ENCODE measurements at regions not wholly inside any gene's neighbourhood (a gene's known extent, or its start where the extent isn't known, plus 50 kb on each side); places are given as distances from the start of the nearest gene placed in this dataset.

DNA sequence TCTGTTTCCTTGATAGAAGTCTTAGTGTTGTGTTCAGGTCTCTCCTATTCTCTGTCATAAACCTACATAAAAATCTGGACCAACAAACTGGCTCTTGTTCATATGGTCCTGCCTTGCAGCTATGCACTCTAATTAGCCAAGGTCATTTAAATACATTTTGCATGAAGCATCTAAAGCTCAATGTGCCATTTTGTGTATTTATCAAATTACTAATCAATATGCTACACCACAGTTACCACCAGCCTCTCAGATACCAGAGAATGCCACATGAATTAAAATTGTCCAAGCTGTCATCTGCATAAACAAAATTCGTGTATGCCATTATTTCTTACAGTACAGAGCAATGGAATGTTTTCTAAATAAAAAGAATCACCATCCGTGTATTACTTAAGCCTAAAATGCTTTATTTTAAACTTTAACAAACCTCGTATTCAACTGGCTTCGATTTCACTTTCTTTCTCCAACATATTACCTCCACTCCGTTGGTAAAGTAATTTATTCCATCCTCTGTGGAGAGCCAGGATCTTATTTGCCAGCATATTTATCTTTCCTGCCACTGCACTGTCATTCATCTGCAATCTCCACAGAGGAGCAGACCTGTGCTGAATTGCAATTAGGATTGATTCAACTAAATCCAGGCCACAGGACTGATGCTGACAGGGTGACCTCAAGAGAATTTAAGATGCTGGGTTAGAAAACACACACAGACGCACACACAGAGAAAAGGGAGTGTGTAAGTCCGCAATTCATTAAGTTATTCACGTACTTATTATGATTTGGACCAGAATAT lies 284.1 kb upstream of the FOXG1 start:
- no peak for FAIRE-seq

GRCh38 chr14:28483506-28483905 lies 283.1 kb upstream of the FOXG1 start:
- FAIRE-seq = no peak
- no peak for DNase-seq
- H3K36me3 ChIP-seq (ENCODE audit: control insufficient read depth in 3 of 3, insufficient read depth in 2 of 3, low read depth in 1 of 3, low read length in 3 of 3) = no peaks in the 10 kb centered on the region
- H3K27ac ChIP-seq (ENCODE audit: low read depth in 1 of 3, low read length in 2 of 3) = no peak overlapping the region
- WGBS, 3 donors = 87 to 94% (median 91%) methylated on average over 3 of the region's 3 CpGs
- no peaks in the 10 kb centered on the region for H3K27me3 ChIP-seq (ENCODE audit: control insufficient read depth in 3 of 3, insufficient read depth in 3 of 3, low read length in 3 of 3)
- H3K4me3 ChIP-seq (ENCODE audit: low read depth in 1 of 3, low read length in 3 of 3) = no peak overlapping the region
- H3K4me1 ChIP-seq (ENCODE audit: control insufficient read depth in 3 of 3, insufficient read depth in 2 of 3, low read depth in 1 of 3, low read length in 2 of 3) = no peaks in the 10 kb centered on the region
- no peaks in the 10 kb centered on the region for H3K9me3 ChIP-seq (ENCODE audit: control insufficient read depth in 2 of 2, insufficient read depth in 1 of 2, low read depth in 1 of 2, low read length in 1 of 2)

More for the DNA sequence above, 284.1 kb upstream of the FOXG1 start:
- Histone ChIP-seq H3K4me3 (ENCODE audit: low read depth in 1 of 3, low read length in 3 of 3) (no peak overlapping the region), H3K9me3 (ENCODE audit: control insufficient read depth in 2 of 2, insufficient read depth in 1 of 2, low read depth in 1 of 2, low read length in 1 of 2) (no peaks in the 10 kb centered on the region), H3K27me3 (ENCODE audit: control insufficient read depth in 3 of 3, insufficient read depth in 3 of 3, low read length in 3 of 3) (no peaks in the 10 kb centered on the region), H3K27ac (ENCODE audit: low read depth in 1 of 3, low read length in 2 of 3) (no peak overlapping the region), H3K36me3 (ENCODE audit: control insufficient read depth in 3 of 3, insufficient read depth in 2 of 3, low read depth in 1 of 3, low read length in 3 of 3) (no peaks in the 10 kb centered on the region), H3K4me1 (ENCODE audit: control insufficient read depth in 3 of 3, insufficient read depth in 2 of 3, low read depth in 1 of 3, low read length in 2 of 3) (no peaks in the 10 kb centered on the region)
- DNase-seq = no peak
- 61 to 72% (median 70%) methylated on average over 8 of the region's 8 CpGs for WGBS, 3 donors

DNA sequence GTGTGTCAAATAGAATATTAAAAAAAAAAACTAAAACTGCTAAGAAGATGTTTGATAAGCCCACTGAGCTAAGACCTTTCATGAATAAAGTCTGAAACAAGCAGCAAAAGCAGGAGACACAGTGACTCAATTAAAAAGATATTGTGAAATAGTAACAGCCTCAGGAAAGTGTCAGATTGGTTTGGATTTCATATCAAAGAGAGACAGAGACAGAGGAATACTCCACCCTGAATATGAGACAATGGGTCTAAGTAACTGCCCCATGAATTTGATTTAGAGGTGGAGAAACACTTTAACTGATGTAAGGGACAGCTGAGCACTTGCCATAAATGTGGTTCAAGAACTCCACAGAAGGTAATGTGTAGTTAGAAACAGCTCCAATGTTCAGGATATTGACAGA lies 277.9 kb upstream of the FOXG1 start:
- Histone ChIP-seq H3K4me3 (ENCODE audit: low read depth in 1 of 3, low read length in 3 of 3) (no peak overlapping the region), H3K36me3 (ENCODE audit: control insufficient read depth in 3 of 3, insufficient read depth in 2 of 3, low read depth in 1 of 3, low read length in 3 of 3) (no peaks in the 10 kb centered on the region), H3K27ac (ENCODE audit: low read depth in 1 of 3, low read length in 2 of 3) (no peak overlapping the region), H3K4me1 (ENCODE audit: control insufficient read depth in 3 of 3, insufficient read depth in 2 of 3, low read depth in 1 of 3, low read length in 2 of 3) (no peaks in the 10 kb centered on the region), H3K9me3 (ENCODE audit: control insufficient read depth in 2 of 2, insufficient read depth in 1 of 2, low read depth in 1 of 2, low read length in 1 of 2) (peaks cover 0 to 3% of the 10 kb centered on the region in 2 donors), H3K27me3 (ENCODE audit: control insufficient read depth in 3 of 3, insufficient read depth in 3 of 3, low read length in 3 of 3) (no peaks in the 10 kb centered on the region)
- FAIRE-seq = no peak
- no peak for DNase-seq

DNA sequence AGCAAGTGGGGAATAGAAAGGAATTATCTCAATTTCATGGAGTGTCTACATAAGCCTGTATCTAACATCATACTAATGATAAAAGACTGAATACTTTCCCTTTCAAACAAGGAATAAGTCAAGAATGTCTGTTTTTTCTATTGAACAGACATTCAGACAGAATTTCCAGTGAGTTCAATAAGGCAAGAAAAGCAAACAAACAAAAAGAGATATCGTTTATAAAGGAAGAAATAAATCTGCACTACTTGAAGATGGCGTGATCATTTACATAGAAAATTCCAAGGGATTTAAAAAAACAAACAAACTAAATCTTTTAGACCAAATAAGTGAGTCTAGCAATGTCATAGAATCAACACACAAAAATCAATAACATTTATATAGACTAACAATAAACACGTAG lies 273.1 kb upstream of the FOXG1 start:
- H3K36me3 ChIP-seq (ENCODE audit: control insufficient read depth in 3 of 3, insufficient read depth in 2 of 3, low read depth in 1 of 3, low read length in 3 of 3) = no peaks in the 10 kb centered on the region
- DNase-seq (no peak), FAIRE-seq (no peak)
- H3K9me3 ChIP-seq (ENCODE audit: control insufficient read depth in 2 of 2, insufficient read depth in 1 of 2, low read depth in 1 of 2, low read length in 1 of 2) = peaks cover 0 to 3% of the 10 kb centered on the region in 2 donors
- WGBS, 3 donors = 42 to 48% (median 47%) methylated on average over 3 of the region's 3 CpGs
- no peaks in the 10 kb centered on the region for H3K27me3 ChIP-seq (ENCODE audit: control insufficient read depth in 3 of 3, insufficient read depth in 3 of 3, low read length in 3 of 3)
- H3K4me3 ChIP-seq (ENCODE audit: low read depth in 1 of 3, low read length in 3 of 3) = no peak overlapping the region
- no peaks in the 10 kb centered on the region for H3K4me1 ChIP-seq (ENCODE audit: control insufficient read depth in 3 of 3, insufficient read depth in 2 of 3, low read depth in 1 of 3, low read length in 2 of 3)
- no peak overlapping the region for H3K27ac ChIP-seq (ENCODE audit: low read depth in 1 of 3, low read length in 2 of 3)

DNA sequence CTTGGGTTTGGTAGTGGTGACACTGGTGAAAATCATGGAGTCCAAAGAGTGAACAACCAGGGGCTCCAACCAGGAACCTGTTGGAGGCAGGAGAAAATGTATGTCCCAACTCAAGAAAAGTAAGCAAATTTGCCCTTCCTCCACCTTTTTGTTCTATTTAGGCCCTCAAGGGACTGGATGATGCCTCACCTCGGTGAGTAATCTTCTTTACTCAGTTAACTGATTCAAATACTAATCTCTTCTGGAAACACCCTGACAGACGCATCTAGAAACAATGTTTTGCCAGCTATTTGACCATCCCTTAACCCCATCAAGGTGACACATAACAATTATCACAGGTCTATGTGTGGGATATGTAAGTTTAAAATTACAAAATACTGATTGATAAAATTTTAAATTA lies 272.4 kb upstream of the FOXG1 start:
- DNase-seq (no peak), FAIRE-seq (no peak)
- Histone ChIP-seq H3K36me3 (ENCODE audit: control insufficient read depth in 3 of 3, insufficient read depth in 2 of 3, low read depth in 1 of 3, low read length in 3 of 3) (no peaks in the 10 kb centered on the region), H3K27me3 (ENCODE audit: control insufficient read depth in 3 of 3, insufficient read depth in 3 of 3, low read length in 3 of 3) (no peaks in the 10 kb centered on the region), H3K9me3 (ENCODE audit: control insufficient read depth in 2 of 2, insufficient read depth in 1 of 2, low read depth in 1 of 2, low read length in 1 of 2) (peaks cover 0 to 4% of the 10 kb centered on the region in 2 donors), H3K27ac (ENCODE audit: low read depth in 1 of 3, low read length in 2 of 3) (no peak overlapping the region), H3K4me1 (ENCODE audit: control insufficient read depth in 3 of 3, insufficient read depth in 2 of 3, low read depth in 1 of 3, low read length in 2 of 3) (no peaks in the 10 kb centered on the region), H3K4me3 (ENCODE audit: low read depth in 1 of 3, low read length in 3 of 3) (no peak overlapping the region)
- 27 to 67% (median 33%) methylated on average over 2 of the region's 2 CpGs for WGBS, 3 donors

DNA sequence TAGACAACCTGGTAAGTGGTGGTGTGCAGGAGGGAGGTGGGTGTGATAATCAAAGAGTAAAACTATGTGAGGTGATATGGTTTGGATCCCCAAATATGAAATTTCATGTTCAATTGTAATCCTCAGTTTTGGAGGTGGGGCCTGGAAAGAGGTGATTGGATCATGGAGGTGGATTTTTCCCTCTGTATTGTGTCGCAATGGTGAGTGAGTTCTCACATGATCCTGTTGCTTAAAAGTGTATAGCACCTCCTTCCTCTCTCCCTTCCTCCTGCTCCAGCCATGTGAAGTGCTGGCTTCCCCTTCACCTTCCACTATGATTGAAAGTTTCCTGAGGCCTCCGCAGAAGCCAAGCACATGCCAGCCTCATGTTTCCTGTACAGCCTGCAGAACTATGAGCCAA lies 270.2 kb upstream of the FOXG1 start:
- no peaks in the 10 kb centered on the region for H3K27me3 ChIP-seq (ENCODE audit: control insufficient read depth in 3 of 3, insufficient read depth in 3 of 3, low read length in 3 of 3)
- H3K9me3 ChIP-seq (ENCODE audit: control insufficient read depth in 2 of 2, insufficient read depth in 1 of 2, low read depth in 1 of 2, low read length in 1 of 2) = peaks cover 0 to 4% of the 10 kb centered on the region in 2 donors
- H3K4me3 ChIP-seq (ENCODE audit: low read depth in 1 of 3, low read length in 3 of 3) = no peak overlapping the region
- H3K36me3 ChIP-seq (ENCODE audit: control insufficient read depth in 3 of 3, insufficient read depth in 2 of 3, low read depth in 1 of 3, low read length in 3 of 3) = no peaks in the 10 kb centered on the region
- no peaks in the 10 kb centered on the region for H3K4me1 ChIP-seq (ENCODE audit: control insufficient read depth in 3 of 3, insufficient read depth in 2 of 3, low read depth in 1 of 3, low read length in 2 of 3)
- FAIRE-seq = no peak
- 66 to 86% (median 84%) methylated on average over 2 of the region's 2 CpGs for WGBS, 3 donors
- no peak overlapping the region for H3K27ac ChIP-seq (ENCODE audit: low read depth in 1 of 3, low read length in 2 of 3)
- DNase-seq = no peak

- Histone ChIP-seq H3K36me3 (ENCODE audit: control insufficient read depth in 3 of 3, insufficient read depth in 2 of 3, low read depth in 1 of 3, low read length in 3 of 3) (no peaks in the 10 kb centered on the region), H3K27me3 (ENCODE audit: control insufficient read depth in 3 of 3, insufficient read depth in 3 of 3, low read length in 3 of 3) (no peaks in the 10 kb centered on the region)
- FAIRE-seq = no peak
These were observed 264.1 kb upstream of the FOXG1 start for GRCh38 chr14:28502517-28502916.

DNA sequence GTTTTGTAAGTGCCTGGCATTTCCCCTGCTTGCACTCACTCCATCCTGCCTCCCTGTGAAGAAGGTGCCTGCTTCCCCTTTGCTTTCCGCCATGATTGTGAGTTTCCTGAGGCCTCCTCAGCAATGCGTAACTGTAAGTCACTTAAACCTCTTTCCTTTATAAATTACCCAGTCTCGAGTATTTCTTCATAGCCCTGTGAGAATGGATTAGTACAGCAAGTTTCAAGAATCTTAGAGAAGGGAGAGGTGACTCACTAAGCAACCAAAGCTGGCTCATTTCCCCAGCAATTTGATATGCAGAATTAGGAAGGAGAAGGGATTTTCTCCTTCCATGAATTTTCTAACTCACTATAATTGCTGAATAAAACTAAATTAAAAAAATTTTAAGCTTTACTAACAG lies 251.0 kb upstream of the FOXG1 start:
- FAIRE-seq (no peak), DNase-seq (no peak)
- Histone ChIP-seq H3K27ac (ENCODE audit: low read depth in 1 of 3, low read length in 2 of 3) (no peak overlapping the region), H3K9me3 (ENCODE audit: control insufficient read depth in 2 of 2, insufficient read depth in 1 of 2, low read depth in 1 of 2, low read length in 1 of 2) (peaks cover 0 to 5% of the 10 kb centered on the region in 2 donors), H3K4me1 (ENCODE audit: control insufficient read depth in 3 of 3, insufficient read depth in 2 of 3, low read depth in 1 of 3, low read length in 2 of 3) (no peaks in the 10 kb centered on the region), H3K36me3 (ENCODE audit: control insufficient read depth in 3 of 3, insufficient read depth in 2 of 3, low read depth in 1 of 3, low read length in 3 of 3) (no peaks in the 10 kb centered on the region), H3K4me3 (ENCODE audit: low read depth in 1 of 3, low read length in 3 of 3) (no peak overlapping the region), H3K27me3 (ENCODE audit: control insufficient read depth in 3 of 3, insufficient read depth in 3 of 3, low read length in 3 of 3) (no peaks in the 10 kb centered on the region)
- WGBS, 3 donors = 64 to 75% (median 64%) methylated on average over 3 of the region's 3 CpGs

More at GRCh38 chr14:28502517-28502916, 264.1 kb upstream of the FOXG1 start:
- no peak overlapping the region for H3K4me3 ChIP-seq (ENCODE audit: low read depth in 1 of 3, low read length in 3 of 3)
- 83 to 87% (median 85%) methylated on average over 3 of the region's 3 CpGs for WGBS, 3 donors
- peaks cover 0 to 2% of the 10 kb centered on the region in 2 donors for H3K9me3 ChIP-seq (ENCODE audit: control insufficient read depth in 2 of 2, insufficient read depth in 1 of 2, low read depth in 1 of 2, low read length in 1 of 2)
- H3K4me1 ChIP-seq (ENCODE audit: control insufficient read depth in 3 of 3, insufficient read depth in 2 of 3, low read depth in 1 of 3, low read length in 2 of 3) = no peaks in the 10 kb centered on the region
- no peak overlapping the region for H3K27ac ChIP-seq (ENCODE audit: low read depth in 1 of 3, low read length in 2 of 3)
- DNase-seq = no peak

DNA sequence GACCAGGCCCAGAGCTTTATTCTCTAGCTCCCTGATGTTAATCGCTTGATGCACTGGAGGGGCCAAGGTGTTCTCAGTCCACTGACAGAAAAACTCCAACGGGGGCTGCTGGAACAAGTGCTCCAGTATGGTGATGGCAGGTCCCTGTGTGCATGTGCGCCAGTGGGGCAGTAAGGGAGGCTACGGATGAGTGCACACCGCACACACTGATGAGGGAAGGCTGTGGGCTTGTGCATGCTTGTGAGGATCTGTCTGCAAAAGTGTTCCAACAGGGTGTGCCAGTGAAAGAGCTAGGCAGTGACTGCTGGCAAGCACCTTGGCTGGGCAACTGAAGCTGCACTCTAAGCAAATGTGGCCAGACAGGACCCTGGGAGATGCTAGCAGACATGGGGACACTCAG lies 229.7 kb upstream of the FOXG1 start:
- WGBS, 3 donors = 83 to 94% (median 91%) methylated on average over 5 of the region's 5 CpGs
- Histone ChIP-seq H3K36me3 (ENCODE audit: control insufficient read depth in 3 of 3, insufficient read depth in 2 of 3, low read depth in 1 of 3, low read length in 3 of 3) (no peaks in the 10 kb centered on the region), H3K4me3 (ENCODE audit: low read depth in 1 of 3, low read length in 3 of 3) (no peak overlapping the region), H3K4me1 (ENCODE audit: control insufficient read depth in 3 of 3, insufficient read depth in 2 of 3, low read depth in 1 of 3, low read length in 2 of 3) (no peaks in the 10 kb centered on the region), H3K27me3 (ENCODE audit: control insufficient read depth in 3 of 3, insufficient read depth in 3 of 3, low read length in 3 of 3) (no peaks in the 10 kb centered on the region), H3K27ac (ENCODE audit: low read depth in 1 of 3, low read length in 2 of 3) (no peak overlapping the region), H3K9me3 (ENCODE audit: control insufficient read depth in 2 of 2, insufficient read depth in 1 of 2, low read depth in 1 of 2, low read length in 1 of 2) (peaks cover 0 to 22% of the 10 kb centered on the region in 2 donors)
- no peak for FAIRE-seq
- DNase-seq = no peak
